Head of caudate nucleus (tissue), 42 donors: ENCODE measurements at regions not wholly inside any gene's neighbourhood (a gene's known extent, or its start where the extent isn't known, plus 50 kb on each side); places are given as distances from the start of the nearest gene placed in this dataset.
"Not testable (repeated sequence)": the region's sequence is repeated elsewhere in the genome, so short reads cannot be mapped to it uniquely, and the experiment has no call there.

Experiments
- DNase-seq, 42 donors: peaks; one replicate each; pipeline versions ENCODE4 v3.0.0 to v3.0.0-alpha.2; 2020 to 2021; ENCODE audit warnings: mixed read lengths in 7 of 42
- intact Hi-C: fragments of 100-400 bp; cut with DNase I; formaldehyde crosslinking; loops from one replicate; pipeline ENCODE4 v1.15.0; 2022

- no peak for DNase-seq
- intact Hi-C loops, result no loop called here
These were observed 61.0 kb upstream of the SERPINE2 start for GRCh38 chr2:224099861-224100643.

- no peak for DNase-seq
- intact Hi-C loops, result no loop called here
These were observed 59.6 kb upstream of the SERPINE2 start for GRCh38 chr2:224098481-224099230.

GRCh38 chr2:224094413-224094812, 55.3 kb upstream of the SERPINE2 start:
- DNase-seq, result no peak
- intact Hi-C loops, result no loop called here

GRCh38 chr2:224091671-224092070, 52.6 kb upstream of the SERPINE2 start:
- intact Hi-C loops, DNase-seq: not testable (repeated sequence)

GRCh38 chr2:224089606-224090005, 50.5 kb upstream of the SERPINE2 start:
- DNase-seq, intact Hi-C loops: not testable (repeated sequence)
